ENCODE measurements at regions not wholly inside any gene's neighbourhood (a gene's known extent, or its start where the extent isn't known, plus 50 kb on each side); places are given as distances from the start of the nearest gene placed in this dataset.

DNA sequence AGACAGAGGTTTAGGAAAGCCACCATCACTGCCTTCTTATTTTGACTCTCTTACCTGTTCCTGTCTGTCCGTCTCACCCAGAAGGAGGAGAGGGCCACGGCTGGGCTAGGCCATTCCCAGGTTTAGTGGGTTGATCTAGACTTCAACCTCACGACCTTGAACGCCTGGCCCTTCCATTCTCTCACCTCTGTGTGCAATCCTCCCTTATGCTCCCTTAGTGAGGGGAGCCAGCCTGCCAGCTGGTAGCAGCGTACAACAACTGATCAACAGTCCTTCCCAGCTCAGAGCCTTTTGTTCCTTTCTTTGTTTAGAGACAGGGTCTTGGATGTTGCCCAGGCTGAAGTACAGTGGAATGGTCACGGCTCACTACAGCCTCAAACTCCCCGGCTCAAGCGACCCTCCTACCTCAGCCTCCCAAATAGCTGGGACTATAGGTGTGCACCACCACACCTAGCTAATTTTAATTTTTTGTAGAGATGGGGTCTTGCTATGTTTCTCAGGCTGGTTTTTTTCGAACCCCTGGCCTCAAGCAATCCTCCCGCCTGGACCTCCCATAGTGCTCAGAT is 123.9 kb downstream of the ZNF664 start:
- no peak for DNase-seq

DNA sequence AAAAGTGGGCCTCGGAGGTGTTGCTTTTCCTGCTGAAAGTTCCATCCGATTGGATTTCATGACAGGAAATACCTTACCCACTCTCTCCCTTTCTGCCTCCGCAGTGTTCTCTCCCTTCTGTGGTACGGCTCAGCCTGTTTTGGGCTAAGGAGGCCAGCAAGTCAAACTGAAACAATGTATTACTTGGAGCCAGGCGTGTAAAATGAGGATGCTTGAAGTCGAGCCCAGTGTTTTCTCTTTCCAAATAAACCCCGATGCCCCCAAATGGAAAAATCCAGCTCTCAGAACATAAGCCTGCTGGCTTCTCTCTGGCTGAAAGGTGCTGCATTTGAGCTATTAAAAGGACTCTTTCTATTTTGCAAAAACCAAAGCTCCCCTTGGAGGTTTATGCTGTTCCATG is 124.7 kb downstream of the ZNF664 start:
- DNase-seq = no peak

DNA sequence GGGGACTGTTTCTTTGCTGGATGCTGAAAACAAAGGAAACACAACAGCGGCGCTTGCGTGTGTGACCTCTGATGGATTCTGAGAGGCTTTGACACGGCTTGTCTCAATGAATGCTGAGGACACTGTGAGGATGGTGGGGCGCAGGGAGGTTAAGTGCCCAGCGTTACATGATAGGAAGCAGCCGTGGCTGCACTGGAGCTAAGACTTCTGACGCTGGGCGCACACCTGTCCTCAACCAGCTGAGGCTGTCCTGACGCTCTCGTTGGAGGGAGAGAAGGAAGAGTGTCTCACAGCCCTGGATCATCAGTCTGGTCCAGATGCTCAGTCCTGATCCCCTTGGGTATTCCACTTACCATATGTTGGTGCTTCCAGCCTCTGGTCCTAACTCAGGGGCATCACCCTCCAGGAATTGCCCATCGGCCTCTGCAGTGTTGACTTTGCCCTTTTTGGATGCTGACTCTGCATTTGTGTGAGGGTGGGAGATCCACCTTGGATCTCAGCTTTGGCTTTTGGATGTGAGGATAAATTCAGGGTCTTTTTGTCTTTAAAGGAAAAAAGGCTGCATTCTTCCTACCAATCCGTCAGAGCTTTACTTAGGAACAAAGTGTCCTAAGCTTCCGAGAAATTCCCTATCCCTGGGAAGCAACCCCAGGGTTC is 125.2 kb downstream of the ZNF664 start:
- peak; percentile 38 for DNase-seq

DNA sequence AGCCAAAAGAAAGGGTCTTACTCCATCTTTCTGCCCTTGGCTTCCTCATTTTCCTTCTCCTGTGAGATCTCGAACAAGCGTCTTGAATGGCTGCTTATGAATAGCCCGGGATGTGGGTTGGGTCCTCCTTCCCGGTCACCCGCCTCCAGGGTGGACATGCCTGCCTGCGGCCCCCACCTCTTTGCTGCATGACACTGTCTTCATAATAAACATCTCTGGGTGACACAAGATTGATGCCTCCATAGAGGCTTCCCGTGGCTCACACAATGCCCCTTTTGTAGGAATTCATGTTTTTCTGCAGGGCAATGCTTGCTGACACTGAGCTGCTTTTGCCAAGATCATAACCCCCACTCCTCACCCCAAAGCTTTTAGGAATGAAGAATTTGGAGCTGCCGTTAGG is 125.9 kb downstream of the ZNF664 start:
- no peak for DNase-seq

DNA sequence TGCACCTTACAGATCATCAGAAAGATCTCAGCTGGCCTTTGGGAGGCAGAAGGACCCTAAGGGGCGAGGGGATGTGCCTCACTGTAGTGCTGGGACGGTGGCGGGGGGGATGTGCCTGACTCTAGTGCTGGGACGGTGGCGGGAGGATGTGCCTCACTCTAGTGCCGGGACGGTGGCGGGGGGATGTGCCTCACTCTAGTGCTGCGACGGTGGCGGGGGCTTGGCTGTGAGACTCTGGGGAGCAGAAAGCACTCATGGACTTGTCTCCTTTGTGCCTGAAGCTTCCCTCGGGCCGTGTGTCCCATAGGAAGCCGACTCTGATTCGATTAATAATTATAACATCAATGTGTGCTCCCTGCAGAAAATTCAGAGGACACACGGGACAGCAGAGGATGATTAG is 126.6 kb downstream of the ZNF664 start:
- DNase-seq = no peak

DNA sequence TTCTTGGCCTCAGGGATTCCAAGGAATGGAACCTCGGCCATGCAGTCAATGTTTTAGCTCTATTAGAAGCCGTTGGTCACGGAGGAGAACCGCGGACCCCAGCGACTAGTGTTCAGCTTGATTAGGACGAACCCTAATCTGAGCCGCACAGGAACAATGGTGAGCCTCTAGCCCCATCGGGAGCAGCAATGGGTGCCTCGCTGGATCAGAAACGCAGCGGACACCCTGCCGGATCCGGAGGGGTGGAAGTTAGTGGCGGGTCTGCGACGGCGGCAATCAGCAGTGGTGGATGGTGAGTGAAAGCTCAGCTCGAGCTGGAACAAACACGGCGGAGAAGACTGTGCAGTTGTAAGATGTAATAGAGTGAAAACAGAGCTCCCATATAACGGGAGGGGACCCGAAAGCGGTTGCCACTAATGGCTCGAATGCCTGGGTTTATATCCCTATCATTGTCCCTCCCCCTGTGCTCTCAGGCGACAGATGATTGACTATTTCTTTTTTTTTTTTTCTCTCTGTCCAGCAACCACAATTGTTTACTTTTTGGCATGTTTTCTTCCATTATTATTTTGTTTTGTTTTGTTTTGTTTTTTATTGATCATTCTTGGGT is 127.7 kb downstream of the ZNF664 start:
- no peak for DNase-seq

DNA sequence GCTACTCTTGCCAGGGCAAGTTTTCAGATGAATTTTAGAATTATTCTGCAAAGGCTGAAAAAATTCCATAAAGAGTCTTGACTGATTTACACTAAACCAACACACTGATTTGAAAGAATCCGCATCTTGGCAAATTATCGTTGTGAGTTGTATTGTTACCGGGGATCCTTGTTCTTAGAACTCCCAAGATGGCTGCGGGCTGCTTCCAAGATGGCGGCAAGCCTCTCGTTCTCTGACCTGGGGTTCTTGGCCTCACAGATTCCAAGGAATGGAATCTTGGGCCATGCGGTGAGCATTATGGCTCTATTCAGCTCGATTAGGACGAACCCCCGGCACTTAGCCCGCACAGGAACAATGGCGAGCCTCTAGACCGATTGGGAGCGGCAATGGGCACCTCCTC is 132.5 kb downstream of the ZNF664 start:
- no peak for DNase-seq

DNA sequence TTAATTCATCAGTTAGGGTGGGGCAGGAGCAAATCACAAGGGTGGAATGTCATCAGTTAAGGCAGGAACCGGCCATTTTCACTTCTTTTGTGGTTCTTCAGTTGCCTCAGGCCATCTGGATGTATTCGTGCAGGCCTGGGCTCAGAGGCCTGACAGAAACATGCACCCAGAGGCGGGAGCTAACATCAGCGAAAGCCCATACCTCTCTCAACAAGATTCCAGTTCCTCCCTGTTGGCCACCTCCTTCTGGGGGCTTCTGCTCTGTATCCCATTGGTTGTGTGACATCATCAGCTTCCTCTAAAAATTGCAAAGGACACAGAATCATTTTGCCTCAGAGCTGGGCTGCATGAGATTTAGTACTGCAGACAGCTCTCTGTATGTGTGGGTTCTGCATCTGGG is 134.3 kb downstream of the ZNF664 start:
- no peak for DNase-seq

DNA sequence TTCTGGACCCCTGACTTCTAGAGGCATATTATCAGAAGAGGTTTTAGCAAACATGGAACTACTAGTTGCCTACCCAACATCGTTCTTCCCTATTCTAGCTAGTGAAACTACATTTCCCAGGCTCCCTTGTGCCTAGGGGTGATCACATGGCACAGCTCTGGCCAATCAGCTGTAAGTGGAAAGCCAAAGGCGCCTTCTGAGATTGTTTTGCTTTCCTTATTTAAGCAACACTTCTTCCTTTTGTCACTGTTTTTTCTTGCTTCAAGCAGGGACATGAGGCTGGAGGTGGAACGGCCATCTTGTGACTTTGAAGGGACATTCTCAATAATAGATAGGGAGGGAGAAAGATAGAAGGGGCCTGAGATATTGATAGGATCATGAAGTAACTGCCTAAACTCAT is 136.7 kb downstream of the ZNF664 start:
- DNase-seq = no peak

DNA sequence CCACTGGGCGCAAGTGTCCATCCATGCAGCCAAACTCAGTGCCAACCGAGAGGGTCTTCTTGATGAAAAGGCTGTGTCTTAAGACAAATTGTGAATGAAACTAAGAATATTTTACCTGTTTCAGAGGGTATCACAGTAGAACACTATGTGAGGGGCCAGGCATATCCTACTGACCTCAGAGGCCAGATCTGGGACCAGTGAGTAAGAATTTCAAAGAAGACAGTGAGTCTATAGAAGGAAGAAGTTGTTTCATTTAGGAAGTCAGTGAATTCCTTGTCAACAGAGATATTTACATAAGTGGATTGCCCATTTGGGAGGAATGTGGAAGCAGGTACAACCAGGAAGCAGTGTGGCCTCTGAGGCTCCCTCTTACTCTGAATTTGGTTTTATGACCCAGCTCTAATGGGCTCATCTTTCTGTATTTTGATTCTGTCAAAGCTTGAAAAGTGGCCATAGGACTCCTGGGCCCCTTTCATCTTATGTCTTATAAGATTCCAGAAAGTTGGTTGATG is 137.4 kb downstream of the ZNF664 start:
- DNase-seq = no peak

DNA sequence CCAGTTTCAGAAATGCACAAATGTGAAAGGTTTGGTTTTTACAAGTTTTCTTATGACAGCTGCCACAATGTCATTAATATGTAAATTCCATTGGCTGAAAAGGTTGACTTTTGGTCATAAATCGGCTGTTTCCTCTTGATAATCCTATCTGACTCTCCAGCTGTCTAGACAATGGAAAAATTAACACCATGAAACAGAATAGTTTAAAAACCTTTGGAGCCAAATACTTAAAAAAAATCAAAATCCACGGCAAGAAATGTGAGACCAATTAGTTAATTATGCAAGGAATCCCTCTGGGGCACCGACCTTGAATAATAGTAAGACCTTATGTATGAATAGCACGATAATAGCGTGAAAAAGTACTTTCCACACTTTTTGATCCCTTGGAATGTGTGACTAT is 138.0 kb downstream of the ZNF664 start:
- DNase-seq = no peak

DNA sequence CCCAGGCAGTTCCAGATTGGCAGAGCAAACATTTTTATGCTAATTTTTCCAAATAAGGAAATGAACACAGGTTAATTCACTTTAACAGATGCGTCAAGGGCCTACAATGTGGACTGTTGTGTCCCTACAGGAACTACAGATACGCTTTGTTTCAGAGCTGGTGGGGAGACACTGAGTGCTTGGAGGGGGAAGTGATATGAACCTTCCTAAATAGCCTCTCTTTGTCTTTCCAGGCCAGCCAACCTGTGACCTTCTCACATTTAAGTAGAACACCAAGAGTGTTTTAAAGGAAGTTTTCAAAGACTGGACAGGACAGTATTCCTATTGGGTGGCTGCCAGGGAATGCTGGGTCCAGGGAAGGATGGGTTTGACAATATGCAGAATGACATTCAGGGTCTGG is 141.3 kb downstream of the ZNF664 start:
- no peak for DNase-seq

DNA sequence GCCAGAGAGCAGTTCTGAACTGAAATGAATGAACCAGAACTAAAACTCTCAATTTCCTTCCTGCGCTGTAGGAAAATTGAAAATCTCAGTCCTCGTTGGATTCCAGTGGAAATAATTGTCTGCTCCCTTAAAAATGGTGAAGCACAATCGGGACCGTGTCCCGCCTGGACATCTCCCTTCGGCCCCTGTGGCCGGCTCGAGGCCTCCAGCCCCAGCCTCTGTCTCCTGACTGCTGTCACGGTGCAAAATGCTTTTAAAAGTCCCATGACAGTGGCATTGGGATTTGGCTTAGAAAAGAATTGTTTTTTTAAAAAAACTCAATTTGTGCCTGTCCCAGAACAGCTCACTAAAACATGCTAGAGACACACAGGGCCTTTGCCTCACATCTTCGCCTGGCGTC is 142.5 kb downstream of the ZNF664 start:
- no peak for DNase-seq

DNA sequence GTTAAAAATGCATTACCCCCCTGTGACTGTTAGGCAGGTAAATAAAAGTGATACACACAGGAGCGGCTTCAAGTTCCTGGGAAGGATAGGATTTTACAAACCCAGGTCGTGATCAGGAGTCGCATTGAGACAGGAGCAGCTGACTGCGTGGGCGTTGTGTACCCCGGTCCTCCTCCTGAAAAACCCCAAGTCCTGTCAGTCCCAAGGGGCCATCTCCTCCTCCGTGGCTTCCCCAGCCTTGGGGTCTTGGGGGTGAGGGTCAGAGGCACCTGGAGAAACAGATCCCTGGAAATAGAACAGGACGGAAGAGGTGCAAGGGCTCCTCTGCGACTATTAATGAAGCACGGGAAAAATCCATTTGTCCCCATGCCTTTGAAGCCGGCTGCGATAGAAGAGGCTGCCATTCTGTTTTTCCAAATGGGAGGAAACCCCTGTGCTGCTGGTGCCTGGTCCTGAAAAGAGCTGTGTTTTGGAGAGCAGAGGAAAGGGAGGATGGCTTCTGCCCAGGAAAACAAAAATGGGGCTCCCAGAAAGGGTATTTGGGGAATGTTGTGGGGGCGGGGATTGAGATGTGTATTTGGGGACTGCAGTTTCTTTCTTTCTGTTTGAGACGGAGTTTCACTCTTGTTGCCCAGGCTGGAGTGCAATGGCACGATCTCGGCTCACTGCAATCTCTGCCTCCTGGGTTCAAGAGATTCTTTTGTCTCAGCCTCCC is 143.1 kb downstream of the ZNF664 start:
- no peak for DNase-seq

DNA sequence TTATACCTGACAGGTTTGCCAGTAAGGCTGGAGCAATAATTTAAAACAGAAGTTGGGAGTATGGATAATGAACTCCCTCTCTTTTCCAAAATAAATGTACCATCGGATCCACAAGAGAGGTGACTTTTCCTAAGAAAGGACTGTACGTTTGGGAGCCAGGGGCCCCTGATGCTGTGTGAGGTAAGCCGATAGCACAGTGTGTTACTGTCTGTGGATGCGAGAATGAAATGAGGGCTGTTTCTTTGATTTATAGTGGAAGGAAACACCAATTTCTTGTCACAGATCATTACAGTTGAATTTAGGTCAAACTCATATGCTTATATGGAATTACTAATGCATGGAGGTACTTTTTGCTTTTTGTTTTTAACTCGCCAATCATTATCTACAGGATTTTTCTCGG is 147.7 kb downstream of the ZNF664 start:
- peak; percentile 38 for DNase-seq

DNA sequence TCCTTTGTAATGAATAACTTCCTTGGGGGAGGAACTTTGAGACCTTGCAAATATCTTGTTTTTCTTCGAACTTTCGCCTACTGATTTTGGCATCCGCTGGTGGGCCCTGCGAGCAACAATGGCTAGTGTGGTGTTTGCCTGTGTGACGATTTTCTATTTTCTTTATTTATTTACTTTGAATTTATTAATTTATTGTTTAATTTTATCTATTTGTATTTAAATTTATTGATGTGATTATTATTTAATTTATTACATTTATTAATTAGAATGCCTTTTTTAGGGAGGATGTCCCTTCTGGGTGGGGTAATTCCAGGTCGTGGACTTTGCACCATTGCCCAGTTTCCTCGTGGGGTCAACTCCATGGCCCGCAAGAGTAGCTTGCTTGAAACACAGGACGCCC is 149.7 kb downstream of the ZNF664 start:
- DNase-seq = no peak

DNA sequence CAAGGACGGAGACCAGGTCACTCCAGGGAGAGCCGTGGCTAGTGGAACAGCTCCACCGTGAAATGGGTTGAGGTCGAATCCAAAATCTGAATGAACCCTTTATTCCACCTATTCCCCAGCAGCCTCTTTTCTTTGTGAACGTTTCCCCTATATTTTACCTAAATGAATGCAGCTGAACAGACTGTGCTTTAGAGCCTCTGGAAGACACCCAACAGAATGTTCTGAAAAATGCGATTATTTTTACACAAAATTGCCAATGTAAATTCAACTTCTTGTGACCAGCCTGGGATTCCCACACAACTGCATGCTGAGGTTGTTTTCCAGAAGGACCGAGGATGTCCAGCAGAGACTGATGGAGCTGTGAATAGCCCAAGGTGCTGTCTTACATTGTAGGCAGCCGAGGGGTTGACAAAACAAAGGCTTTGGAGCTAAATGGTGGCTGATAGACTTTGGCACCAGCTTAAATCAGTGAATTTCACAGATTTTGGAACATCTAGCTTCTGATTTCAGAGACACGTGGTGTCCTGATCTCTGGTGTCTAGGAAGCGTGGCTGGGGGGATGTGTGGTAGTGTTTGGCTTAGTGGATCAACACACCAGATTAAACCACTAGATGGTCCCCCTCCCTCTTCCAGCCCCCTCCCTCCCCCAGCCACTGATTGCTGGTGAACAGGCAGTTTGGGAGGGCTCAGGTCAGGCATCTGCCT is 150.4 kb downstream of the ZNF664 start:
- peak; percentile 14 for DNase-seq

DNA sequence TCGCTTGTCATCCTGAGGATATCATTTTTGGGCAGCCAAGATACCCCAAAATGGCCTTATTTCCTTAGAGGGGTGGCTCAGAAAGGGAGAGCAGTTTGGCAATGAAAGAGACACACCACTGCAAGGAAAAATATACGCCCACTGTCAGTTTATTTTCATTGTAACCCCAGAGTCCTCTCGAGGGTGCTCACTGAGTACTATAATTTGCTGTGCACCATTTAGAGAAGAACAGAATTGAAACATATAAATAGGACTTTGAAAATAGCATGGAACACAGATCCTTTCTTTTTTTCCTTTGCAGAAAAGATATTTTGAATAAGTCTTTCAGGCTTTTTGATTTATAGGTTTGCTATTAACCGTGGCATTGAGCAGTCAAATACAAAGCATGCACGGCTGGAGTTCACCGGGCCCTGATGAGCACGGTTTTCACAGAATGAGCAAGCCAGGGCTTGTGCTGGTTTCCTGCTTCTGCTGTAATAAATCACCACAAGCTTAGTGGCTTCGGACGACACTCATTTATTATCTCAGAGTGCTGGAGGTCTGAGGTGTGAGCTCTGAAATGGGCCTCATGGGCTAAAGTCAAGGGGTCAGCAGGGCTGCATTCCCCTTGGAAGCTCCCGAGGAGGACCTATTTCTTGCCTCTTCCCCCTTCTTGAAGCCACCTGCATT is 152.3 kb downstream of the ZNF664 start:
- peak; percentile 98 for DNase-seq

DNA sequence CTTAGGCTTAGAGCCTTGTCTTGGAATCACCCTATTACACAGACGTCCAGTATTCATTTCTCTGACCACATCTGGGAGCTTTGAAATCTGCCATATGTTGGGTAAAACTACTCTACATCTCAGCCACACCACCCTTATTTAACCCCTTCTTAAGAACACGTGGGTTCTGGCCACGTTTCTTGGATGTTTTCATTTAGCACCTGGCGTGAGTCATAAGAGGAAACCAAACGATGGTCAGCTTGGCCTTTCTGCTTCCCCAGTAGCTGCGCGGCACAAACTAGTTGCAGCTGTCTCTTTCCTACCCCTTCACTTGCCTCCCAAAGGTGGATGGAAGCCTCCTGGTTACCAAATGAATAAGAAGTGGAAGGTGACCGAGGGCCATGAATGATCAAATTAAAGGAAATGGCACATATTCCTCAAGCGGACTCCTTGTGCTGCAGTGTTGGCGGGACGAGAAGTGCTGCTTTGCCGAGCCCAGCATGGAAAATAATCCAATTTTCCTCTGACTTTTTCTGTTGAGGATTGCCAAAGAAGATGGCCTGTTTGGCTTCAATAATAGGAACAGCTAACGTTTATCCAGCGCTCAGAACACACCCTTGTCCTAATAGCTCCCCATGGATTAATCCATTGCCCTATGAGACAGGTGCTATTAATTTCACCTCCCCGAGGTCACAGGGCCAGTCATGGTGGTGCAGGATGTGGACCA is 154.1 kb downstream of the ZNF664 start:
- DNase-seq = peak; percentile 19

DNA sequence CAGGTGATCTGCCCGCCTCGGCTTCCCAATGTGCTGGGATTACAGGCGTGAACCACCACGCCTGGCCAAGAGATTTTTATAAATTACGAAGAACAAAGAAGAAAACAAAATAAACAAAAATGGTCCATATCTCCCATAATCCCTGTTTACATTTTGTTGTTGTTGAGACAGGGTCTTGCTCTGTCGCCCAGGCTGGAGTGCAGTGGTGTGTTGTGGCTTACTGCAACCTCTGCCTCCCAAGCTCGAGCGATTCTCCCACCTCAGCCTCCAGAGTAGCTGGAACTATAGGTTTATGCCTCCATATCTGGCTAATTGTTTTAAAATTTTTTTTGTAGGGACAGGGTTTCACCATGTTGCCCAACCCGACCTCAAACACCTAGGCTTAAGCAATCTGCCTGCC is 156.1 kb downstream of the ZNF664 start:
- no peak for DNase-seq

DNA sequence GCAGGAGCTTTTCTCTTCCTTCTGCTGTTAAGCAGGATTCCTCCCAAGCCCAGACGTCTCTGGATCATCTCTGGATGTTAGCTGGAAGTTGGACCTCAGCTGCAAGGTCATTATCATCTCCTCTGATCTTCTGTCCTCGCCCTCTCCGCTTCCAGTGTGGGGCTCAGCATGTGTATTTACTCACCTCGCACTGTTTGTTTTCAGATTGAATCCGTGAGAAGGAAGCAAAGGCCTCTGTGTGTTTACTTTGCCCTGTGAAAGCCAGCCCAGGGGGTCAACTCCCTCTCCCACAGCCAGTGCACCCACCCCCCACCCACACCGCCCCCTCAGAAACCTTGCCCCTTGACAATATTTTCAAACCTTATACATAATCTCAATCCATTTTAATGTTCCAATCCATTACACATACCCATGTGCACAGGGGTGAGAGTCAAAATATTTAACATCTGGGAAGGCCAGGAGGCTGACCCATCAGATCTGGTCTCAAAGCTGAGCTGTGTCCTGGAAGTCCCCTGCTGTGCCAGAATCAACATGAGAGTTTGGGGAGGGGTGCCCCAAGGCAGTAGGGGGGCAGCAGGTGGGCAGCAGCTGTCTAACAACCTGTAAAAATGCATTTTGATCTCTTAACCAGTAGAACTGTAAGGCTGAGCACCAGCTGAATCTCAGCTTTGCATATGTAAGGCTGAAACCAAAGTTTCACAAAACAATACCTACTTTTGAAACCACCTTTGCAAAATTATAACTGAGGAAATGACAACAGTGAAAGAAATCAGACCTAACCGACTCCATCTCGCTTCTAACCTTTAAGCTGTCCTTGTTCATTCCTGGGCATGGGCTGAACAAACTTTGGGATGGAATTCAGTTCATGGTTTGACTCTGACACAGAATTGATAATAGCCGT is 157.9 kb downstream of the ZNF664 start:
- DNase-seq = peak; percentile 96
